Liver (tissue), 8 donors: ENCODE measurements at regions not wholly inside any gene's neighbourhood (a gene's known extent, or its start where the extent isn't known, plus 50 kb on each side); places are given as distances from the start of the nearest gene placed in this dataset.

Experiments
- DNase-seq: peaks from one replicate; pipeline ENCODE4 v3.0.0-alpha.2; 2017; ENCODE audit warnings: low spot score
- H3K27ac ChIP-seq, 2 donors: one replicate each; pipeline ENCODE4 v1.7.0; 2013; ENCODE audit warnings: inconsistent platforms in 2 of 2, low read length in 2 of 2, control low read depth in 1 of 2, low read depth in 1 of 2, mild to moderate bottlenecking in 1 of 2
- H3K27me3 ChIP-seq, 4 donors: one replicate each; pipeline versions ENCODE4 v1.6.1 to v1.7.0; 2013; ENCODE audit warnings: low read length in 3 of 4, inconsistent platforms in 1 of 4, mild to moderate bottlenecking in 1 of 4, moderate library complexity in 1 of 4; ENCODE audit not compliant: control insufficient read depth in 4 of 4, insufficient read depth in 4 of 4
- H3K36me3 ChIP-seq, 4 donors: one replicate each; pipeline versions ENCODE4 v1.6.1 to v1.7.0; 2013; ENCODE audit warnings: low read length in 3 of 4, mild to moderate bottlenecking in 3 of 4, low read depth in 1 of 4, moderate library complexity in 1 of 4; ENCODE audit not compliant: control insufficient read depth in 4 of 4, insufficient read depth in 3 of 4
- H3K4me1 ChIP-seq, 4 donors: one replicate each; pipeline versions ENCODE4 v1.6.1 to v1.7.0; 2013; ENCODE audit warnings: low read length in 3 of 4, mild to moderate bottlenecking in 3 of 4, moderate library complexity in 1 of 4; ENCODE audit not compliant: control insufficient read depth in 4 of 4, insufficient read depth in 4 of 4
- H3K4me3 ChIP-seq, 3 donors: one replicate each; pipeline versions ENCODE4 v1.6.1 to v1.7.0; 2013; ENCODE audit warnings: low read length in 3 of 3, control low read depth in 1 of 3, low read depth in 1 of 3, mild to moderate bottlenecking in 1 of 3
- H3K9ac ChIP-seq, 2 donors: one replicate each; pipeline ENCODE4 v1.7.0; 2013; ENCODE audit warnings: low read length in 2 of 2, mild to moderate bottlenecking in 2 of 2, moderate library complexity in 2 of 2, control low read depth in 1 of 2, low read depth in 1 of 2
- H3K9me3 ChIP-seq, 4 donors: one replicate each; pipeline versions ENCODE4 v1.6.1 to v1.7.0; 2013; ENCODE audit warnings: low read length in 3 of 4; ENCODE audit not compliant: control insufficient read depth in 4 of 4
- ATF3 ChIP-seq: IDR thresholded peaks from 2 replicates; pipeline ENCODE4 v1.6.1; 2016; ENCODE audit warnings: antibody characterized with exemption
- CTCF ChIP-seq: fragments of 150-350 bp; IDR thresholded peaks from 2 replicates; pipeline ENCODE4 v1.5.1; 2017; ENCODE audit warnings: improper control_type of control experiment, low read depth, low read length; ENCODE audit not compliant: missing input control
- FOXA1 ChIP-seq: IDR thresholded peaks from 2 replicates; pipeline ENCODE4 v1.6.1; 2016; ENCODE audit warnings: antibody characterized with exemption
- FOXA2 ChIP-seq: IDR thresholded peaks from 2 replicates; pipeline ENCODE4 v1.6.1; 2016; ENCODE audit warnings: antibody characterized with exemption
- GABPA ChIP-seq, 2 donors: IDR thresholded peaks in 1 of 2; conservative IDR thresholded peaks in 1 of 2; 2 replicates each; pipeline ENCODE4 v1.6.1; 2016; ENCODE audit warnings: antibody characterized with exemption in 2 of 2, mild to moderate bottlenecking in 1 of 2, moderate library complexity in 1 of 2
- JUND ChIP-seq, 2 donors: IDR thresholded peaks; 2 replicates each; pipeline ENCODE4 v1.6.1; 2016; ENCODE audit warnings: antibody characterized with exemption in 2 of 2
- NR2F2 ChIP-seq: IDR thresholded peaks from 2 replicates; pipeline ENCODE4 v1.6.1; 2016; ENCODE audit warnings: antibody characterized with exemption
- REST ChIP-seq: IDR thresholded peaks from 2 replicates; pipeline ENCODE4 v1.6.1; 2016; ENCODE audit warnings: antibody characterized with exemption, mild to moderate bottlenecking
- SP1 ChIP-seq: IDR thresholded peaks from 2 replicates; pipeline ENCODE4 v1.6.1; 2018; ENCODE audit warnings: antibody characterized with exemption, mild to moderate bottlenecking
- YY1 ChIP-seq: IDR thresholded peaks from 2 replicates; pipeline ENCODE4 v1.6.1; 2016; ENCODE audit warnings: antibody characterized with exemption, mild to moderate bottlenecking
- WGBS: extraction: QIAGEN DNeasy Blood & Tissue Kit; methylation state at CpG from one replicate; pipeline ENCODE4 v1.1.7; 2013; 5-methylcytosine and 5-hydroxymethylcytosine counted together
- donor health status: healthy.
- donor health status: healthy.
- donor health status: healthy.
- donor health status: healthy.
- donor health status: healthy.

- Histone ChIP-seq H3K27ac (no peak overlapping the region), H3K9ac (no peak overlapping the region), H3K36me3 (no peaks in the 10 kb centered on the region), H3K9me3 (no peaks in the 10 kb centered on the region), H3K4me1 (no peaks in the 10 kb centered on the region), H3K4me3 (no peak overlapping the region), H3K27me3 (no peaks in the 10 kb centered on the region)
- TF ChIP-seq SP1, result no peak
- no peak for TF ChIP-seq NR2F2
- TF ChIP-seq JUND (IDR thresholded peaks at IDR 0.05), result no peak
- no peak for TF ChIP-seq ATF3
- no peak for TF ChIP-seq GABPA (IDR thresholded peaks at IDR 0.05 in 1 of 2, conservative IDR thresholded peaks at IDR 0.05 in 1 of 2)
- DNase-seq, result no peak
Measured at GRCh38 chr5:44900273-44900954, 91.7 kb downstream of the MRPS30 start.

- Histone ChIP-seq H3K9me3 (peaks cover 0 to 1% (median 0%) of the 10 kb centered on the region in 4 donors), H3K27ac (no peak overlapping the region), H3K36me3 (no peaks in the 10 kb centered on the region), H3K9ac (no peak overlapping the region), H3K4me1 (no peaks in the 10 kb centered on the region), H3K4me3 (no peak overlapping the region), H3K27me3 (no peaks in the 10 kb centered on the region)
- WGBS, result 58% methylated on average over 5 of the region's 5 CpGs
- DNase-seq, result no peak
- no peak for TF ChIP-seq FOXA1
- TF ChIP-seq ATF3, result no peak
- TF ChIP-seq JUND (IDR thresholded peaks at IDR 0.05), result no peak
- TF ChIP-seq YY1, result no peak
- no peak for TF ChIP-seq REST
- TF ChIP-seq CTCF, result no peak
Measured at GRCh38 chr5:44907396-44907795, 98.6 kb downstream of the MRPS30 start.

GRCh38 chr5:44909004-44909403, 100.3 kb downstream of the MRPS30 start:
- Histone ChIP-seq H3K9ac (no peak overlapping the region), H3K4me3 (no peak overlapping the region), H3K36me3 (no peaks in the 10 kb centered on the region), H3K27me3 (no peaks in the 10 kb centered on the region), H3K27ac (no peak overlapping the region), H3K9me3 (peaks cover 0 to 3% (median 0%) of the 10 kb centered on the region in 4 donors), H3K4me1 (no peaks in the 10 kb centered on the region)
- no peak for DNase-seq
- 61% methylated on average over 1 of the region's 1 CpG for WGBS
- no peak for TF ChIP-seq GABPA (IDR thresholded peaks at IDR 0.05 in 1 of 2, conservative IDR thresholded peaks at IDR 0.05 in 1 of 2)
- no peak for TF ChIP-seq JUND (IDR thresholded peaks at IDR 0.05)
- TF ChIP-seq FOXA2, result no peak
